ENCODE measurements at regions not wholly inside any gene's neighbourhood (a gene's known extent, or its start where the extent isn't known, plus 50 kb on each side); places are given as distances from the start of the nearest gene placed in this dataset.
"Not testable (repeated sequence)": the region's sequence is repeated elsewhere in the genome, so short reads cannot be mapped to it uniquely, and the experiment has no call there.

- not testable (repeated sequence) for DNase-seq (ENCODE audit: low read depth in 3 of 3)
Measured at GRCh38 chr3:125697126-125697525, 101.8 kb upstream of the OSBPL11 start.

- DNase-seq (ENCODE audit: low read depth in 3 of 3), result peak in 2 of 3 experiments; percentile 11 to 12
Measured at GRCh38 chr3:125697979-125698640, 102.8 kb upstream of the OSBPL11 start.

- no peak for DNase-seq (ENCODE audit: low read depth in 3 of 3)
Measured at GRCh38 chr3:125715651-125716050, 120.4 kb upstream of the OSBPL11 start.

GRCh38 chr3:125732151-125732550 lies 136.9 kb upstream of the OSBPL11 start:
- DNase-seq (ENCODE audit: low read depth in 3 of 3), result not testable (repeated sequence)

DNA sequence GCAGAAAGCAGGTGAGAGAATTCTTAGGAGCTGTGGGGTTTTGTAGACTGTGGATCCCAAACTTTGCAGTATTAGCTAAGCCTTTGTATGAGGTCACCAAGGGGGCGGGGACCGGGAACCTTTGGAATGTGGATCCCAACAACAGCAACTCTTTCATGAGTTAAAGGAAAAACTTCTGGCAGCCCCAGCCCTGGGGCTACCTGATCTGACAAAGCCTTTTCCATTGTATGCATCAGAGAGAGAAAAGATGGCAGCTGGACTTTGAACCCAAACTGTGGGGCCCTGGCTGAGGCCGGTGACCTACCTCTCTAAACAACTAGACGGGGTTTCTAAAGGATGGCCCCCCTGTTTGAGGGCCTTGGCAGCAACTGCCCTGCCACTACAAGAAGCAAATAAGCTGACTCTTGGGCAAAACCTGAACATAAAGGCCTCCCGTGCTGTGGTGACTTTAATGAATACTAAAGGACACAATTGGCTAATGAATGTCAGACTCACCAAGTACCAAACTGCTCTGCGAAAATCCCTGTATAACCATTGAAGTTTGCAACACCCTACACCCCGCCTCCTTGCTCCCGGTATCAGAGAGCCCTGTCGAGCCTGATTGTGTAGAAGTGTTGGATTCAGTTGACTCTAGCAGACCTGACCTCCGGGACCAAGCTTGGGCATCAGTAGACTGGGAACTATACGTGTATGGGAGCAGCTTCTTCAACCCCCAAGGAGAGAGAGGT lies 146.9 kb upstream of the OSBPL11 start:
- not testable (repeated sequence) for DNase-seq (ENCODE audit: low read depth in 3 of 3)

DNA sequence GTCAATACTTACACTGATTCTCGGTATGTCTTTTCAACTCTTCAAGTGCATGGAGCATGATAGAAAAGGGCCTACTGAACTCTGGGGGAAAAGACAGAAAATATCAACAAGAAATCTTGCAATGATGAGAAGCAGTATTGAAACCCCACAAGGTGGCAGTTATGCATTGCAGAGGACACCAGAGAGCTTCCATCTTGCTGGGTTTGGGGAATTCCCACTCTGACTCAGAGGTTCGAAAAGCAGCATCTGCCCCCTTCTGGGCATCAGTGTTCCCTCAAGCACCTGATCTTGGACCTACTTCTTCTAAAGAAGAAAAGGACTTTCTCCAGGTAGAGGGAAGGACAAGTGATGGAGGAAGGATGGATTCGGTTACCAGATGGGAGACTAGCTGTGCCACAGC lies 147.5 kb upstream of the OSBPL11 start:
- DNase-seq (ENCODE audit: low read depth in 3 of 3), result peak in 1 of 3 experiments; percentile 7

- DNase-seq (ENCODE audit: low read depth in 3 of 3), result not testable (repeated sequence)
Measured at GRCh38 chr3:125757050-125757449, 161.8 kb upstream of the OSBPL11 start.

- DNase-seq (ENCODE audit: low read depth in 3 of 3), result not testable (repeated sequence)
Measured at GRCh38 chr3:125758641-125759130, 163.4 kb upstream of the OSBPL11 start.

- not testable (repeated sequence) for DNase-seq (ENCODE audit: low read depth in 3 of 3)
Measured at GRCh38 chr3:125762601-125763000, 167.3 kb upstream of the OSBPL11 start.

GRCh38 chr3:125766285-125766826 lies 171.1 kb upstream of the OSBPL11 start:
- peak; percentile 35 to 59 (median 45) for DNase-seq (ENCODE audit: low read depth in 3 of 3)

DNA sequence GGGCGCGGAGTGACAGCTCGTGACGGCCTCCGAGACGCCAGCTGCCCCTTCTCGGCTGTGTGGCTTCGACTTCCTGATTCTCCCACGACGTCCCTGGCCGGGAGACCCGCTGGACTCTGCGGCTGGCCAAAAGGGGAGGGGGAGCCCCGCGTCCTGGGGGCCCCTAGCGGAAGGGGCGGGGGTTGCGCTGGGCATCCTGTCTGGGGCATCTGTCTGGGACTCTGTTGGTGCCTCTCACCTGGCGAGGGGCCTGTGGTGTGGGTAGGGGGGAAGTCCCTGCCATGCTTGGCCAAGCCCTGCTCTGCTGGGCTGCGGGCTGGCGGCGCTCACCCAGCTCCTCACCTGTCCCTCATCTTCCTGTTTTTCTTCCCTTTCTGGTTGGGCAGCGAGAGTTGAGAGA lies 171.6 kb upstream of the OSBPL11 start:
- peak in 1 of 3 experiments; percentile 5 for DNase-seq (ENCODE audit: low read depth in 3 of 3)

DNA sequence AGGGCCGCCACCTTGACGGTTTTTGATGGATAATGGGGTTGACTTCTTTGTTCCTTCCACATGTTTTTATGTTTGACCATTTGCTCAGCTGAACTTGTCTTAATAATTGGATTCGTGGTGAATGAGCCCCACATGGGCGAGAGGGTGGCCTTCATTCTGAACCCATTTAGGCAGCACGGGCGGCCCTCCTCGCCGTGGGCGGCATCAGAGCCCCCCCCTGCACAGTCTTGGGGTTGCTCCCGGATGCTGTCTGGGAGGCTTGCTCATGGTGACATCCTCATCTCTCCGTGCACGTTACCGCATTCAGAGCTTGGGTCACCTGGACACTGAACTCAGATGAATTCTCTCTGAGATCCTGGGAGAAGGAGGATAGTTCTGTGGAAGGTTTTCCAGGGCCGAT lies 172.3 kb upstream of the OSBPL11 start:
- no peak for DNase-seq (ENCODE audit: low read depth in 3 of 3)

- DNase-seq (ENCODE audit: low read depth in 3 of 3), result not testable (repeated sequence)
Measured at GRCh38 chr3:125768821-125769220, 173.5 kb upstream of the OSBPL11 start.

- not testable (repeated sequence) for DNase-seq (ENCODE audit: low read depth in 3 of 3)
Measured at GRCh38 chr3:125771506-125771905, 176.2 kb upstream of the OSBPL11 start.

- DNase-seq (ENCODE audit: low read depth in 3 of 3), result not testable (repeated sequence)
Measured at GRCh38 chr3:125774433-125775034, 179.2 kb upstream of the OSBPL11 start.

- not testable (repeated sequence) for DNase-seq (ENCODE audit: low read depth in 3 of 3)
Measured at GRCh38 chr3:125775106-125775505, 179.8 kb upstream of the OSBPL11 start.

GRCh38 chr3:125775606-125776294 lies 180.5 kb upstream of the OSBPL11 start:
- not testable (repeated sequence) for DNase-seq (ENCODE audit: low read depth in 3 of 3)

GRCh38 chr3:125779276-125779675 lies 184.0 kb upstream of the OSBPL11 start:
- DNase-seq (ENCODE audit: low read depth in 3 of 3), result not testable (repeated sequence)

DNA sequence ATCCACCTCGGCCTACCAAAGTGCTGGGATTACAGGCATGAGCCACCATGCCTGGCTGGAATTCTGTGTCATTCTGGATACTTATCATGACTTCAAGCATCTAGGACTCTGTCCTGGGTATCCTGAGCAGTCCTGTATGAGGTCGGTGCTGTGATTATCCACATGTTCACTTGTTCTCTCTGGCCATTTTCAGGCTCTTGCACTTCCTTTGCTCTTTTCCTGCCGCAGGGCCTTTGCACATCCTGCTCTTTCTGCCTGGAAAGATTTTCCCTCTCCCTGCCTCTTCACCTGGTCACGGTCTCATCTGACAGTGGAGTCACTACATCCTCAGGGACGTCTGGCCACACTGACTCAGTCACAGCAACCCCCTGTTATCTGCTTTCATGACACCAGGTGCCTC lies 184.6 kb upstream of the OSBPL11 start:
- not testable (repeated sequence) for DNase-seq (ENCODE audit: low read depth in 3 of 3)

GRCh38 chr3:125781678-125782077 lies 186.4 kb upstream of the OSBPL11 start:
- not testable (repeated sequence) for DNase-seq (ENCODE audit: low read depth in 3 of 3)

GRCh38 chr3:125790312-125790711 lies 178.7 kb upstream of the ROPN1B start:
- DNase-seq (ENCODE audit: low read depth in 3 of 3), result not testable (repeated sequence)
